Activated CD8-positive, alpha-beta memory T cell treated with anti-CD3 and anti-CD28 coated beads for 36 hours (primary cell): ENCODE measurements at regions not wholly inside any gene's neighbourhood (a gene's known extent, or its start where the extent isn't known, plus 50 kb on each side); places are given as distances from the start of the nearest gene placed in this dataset.

Experiments used
- CTCF ChIA-PET: fragments of 350-600 bp; sonication (Branson Sonifier 250); formaldehyde crosslinking; loops from one replicate; lab custom pipeline; 2021; ENCODE audit warnings: antibody characterized with exemption; lab: Charles Lee
- POLR2A ChIA-PET: fragments of 350-600 bp; sonication (Branson Sonifier 250); formaldehyde crosslinking; loops from one replicate; lab custom pipeline; 2021; ENCODE audit warnings: antibody characterized with exemption; lab: Charles Lee

- ChIA-PET POLR2A (no interaction called here), CTCF (no interaction called here)
These were observed 113.2 kb downstream of the HERPUD2 start for GRCh38 chr7:35581605-35582210.

GRCh38 chr7:35576031-35576573 is 118.8 kb downstream of the HERPUD2 start:
- ChIA-PET CTCF (no interaction called here), POLR2A (no interaction called here)

GRCh38 chr7:35571611-35572240 is 123.2 kb downstream of the HERPUD2 start:
- ChIA-PET CTCF (no interaction called here), POLR2A (no interaction called here)

- ChIA-PET POLR2A (no interaction called here), CTCF (no interaction called here)
These were observed 124.0 kb downstream of the HERPUD2 start for GRCh38 chr7:35570937-35571336.

- POLR2A ChIA-PET: no interaction called here
- CTCF ChIA-PET: no interaction called here
These were observed 129.0 kb downstream of the HERPUD2 start for GRCh38 chr7:35565927-35566326.

GRCh38 chr7:35558841-35559240 is 136.1 kb downstream of the HERPUD2 start:
- CTCF ChIA-PET: no interaction called here
- POLR2A ChIA-PET: no interaction called here

- POLR2A ChIA-PET: no interaction called here
- CTCF ChIA-PET: no interaction called here
These were observed 138.1 kb downstream of the HERPUD2 start for GRCh38 chr7:35556515-35557471.

- ChIA-PET POLR2A (no interaction called here), CTCF (no interaction called here)
These were observed 139.0 kb downstream of the HERPUD2 start for GRCh38 chr7:35555934-35556333.

- ChIA-PET CTCF (no interaction called here), POLR2A (no interaction called here)
These were observed 139.5 kb downstream of the HERPUD2 start for GRCh38 chr7:35555386-35555785.

- ChIA-PET POLR2A (no interaction called here), CTCF (no interaction called here)
These were observed 141.4 kb downstream of the HERPUD2 start for GRCh38 chr7:35553519-35553918.

GRCh38 chr7:35552691-35553090 is 142.2 kb downstream of the HERPUD2 start:
- CTCF ChIA-PET: no interaction called here

GRCh38 chr7:35551321-35552081 is 143.4 kb downstream of the HERPUD2 start:
- POLR2A ChIA-PET: no interaction called here
- CTCF ChIA-PET: no interaction called here

More at GRCh38 chr7:35552691-35553090, 142.2 kb downstream of the HERPUD2 start:
- POLR2A ChIA-PET: no interaction called here

- ChIA-PET CTCF (no interaction called here), POLR2A (no interaction called here)
These were observed 144.1 kb downstream of the HERPUD2 start for GRCh38 chr7:35550831-35551230.

GRCh38 chr7:35549781-35550180 is 145.2 kb downstream of the HERPUD2 start:
- CTCF ChIA-PET: no interaction called here
- POLR2A ChIA-PET: interaction anchor here (0.5 kb wide), 1 partner anchor 17 kb away, joined by 4 read pairs; no protein-coding TSS in a partner anchor

- CTCF ChIA-PET: no interaction called here
- POLR2A ChIA-PET: interaction anchor here (0.6 kb wide), 1 partner anchor 259 kb away, joined by 4 read pairs; no protein-coding TSS in a partner anchor
These were observed 146.6 kb downstream of the HERPUD2 start for GRCh38 chr7:35548291-35548690.

GRCh38 chr7:35546691-35547429 is 148.1 kb downstream of the HERPUD2 start:
- ChIA-PET POLR2A (no interaction called here), CTCF (no interaction called here)

GRCh38 chr7:35545831-35546230 is 149.1 kb downstream of the HERPUD2 start:
- CTCF ChIA-PET: no interaction called here
- POLR2A ChIA-PET: no interaction called here

- CTCF ChIA-PET: no interaction called here
- POLR2A ChIA-PET: no interaction called here
These were observed 150.8 kb downstream of the HERPUD2 start for GRCh38 chr7:35544028-35544742.
